Stimulated activated CD4-positive, alpha-beta T cell treated with anti-CD3 and anti-CD28 coated beads, Interleukin-12 subunit alpha, Interleukin-12 subunit beta, amount 100 ng/mL, for 48 hours (primary cell): ENCODE measurements at regions not wholly inside any gene's neighbourhood (a gene's known extent, or its start where the extent isn't known, plus 50 kb on each side); places are given as distances from the start of the nearest gene placed in this dataset.
"Not testable (repeated sequence)": the region's sequence is repeated elsewhere in the genome, so short reads cannot be mapped to it uniquely, and the experiment has no call there.

ENCODE experiments used
- DNase-seq, 3 donors: peaks; one replicate each; pipeline ENCODE4 v3.0.0-alpha.2; 2020; ENCODE audit warnings: low read depth in 2 of 3, low spot score in 1 of 3

DNA sequence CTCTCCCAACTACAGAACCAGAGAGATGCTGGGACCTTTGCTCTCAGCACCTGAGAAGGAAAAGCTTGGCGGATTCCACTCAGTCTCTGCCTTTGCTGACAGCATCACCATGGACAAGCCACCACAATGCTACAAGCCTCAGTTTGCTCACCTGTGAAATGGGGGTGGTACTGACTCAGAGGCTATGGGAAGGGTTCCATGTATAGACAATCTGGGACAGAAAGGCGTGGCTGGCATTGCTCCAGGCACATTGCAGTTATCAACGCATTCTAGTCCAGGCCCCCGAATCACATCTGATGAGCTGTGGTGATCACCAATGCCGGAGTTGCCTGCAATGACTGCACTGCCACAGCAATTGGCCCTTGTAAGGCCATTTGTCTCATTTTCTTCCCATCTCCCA, 72.6 kb downstream of the ISX start:
- DNase-seq, result no peak

DNA sequence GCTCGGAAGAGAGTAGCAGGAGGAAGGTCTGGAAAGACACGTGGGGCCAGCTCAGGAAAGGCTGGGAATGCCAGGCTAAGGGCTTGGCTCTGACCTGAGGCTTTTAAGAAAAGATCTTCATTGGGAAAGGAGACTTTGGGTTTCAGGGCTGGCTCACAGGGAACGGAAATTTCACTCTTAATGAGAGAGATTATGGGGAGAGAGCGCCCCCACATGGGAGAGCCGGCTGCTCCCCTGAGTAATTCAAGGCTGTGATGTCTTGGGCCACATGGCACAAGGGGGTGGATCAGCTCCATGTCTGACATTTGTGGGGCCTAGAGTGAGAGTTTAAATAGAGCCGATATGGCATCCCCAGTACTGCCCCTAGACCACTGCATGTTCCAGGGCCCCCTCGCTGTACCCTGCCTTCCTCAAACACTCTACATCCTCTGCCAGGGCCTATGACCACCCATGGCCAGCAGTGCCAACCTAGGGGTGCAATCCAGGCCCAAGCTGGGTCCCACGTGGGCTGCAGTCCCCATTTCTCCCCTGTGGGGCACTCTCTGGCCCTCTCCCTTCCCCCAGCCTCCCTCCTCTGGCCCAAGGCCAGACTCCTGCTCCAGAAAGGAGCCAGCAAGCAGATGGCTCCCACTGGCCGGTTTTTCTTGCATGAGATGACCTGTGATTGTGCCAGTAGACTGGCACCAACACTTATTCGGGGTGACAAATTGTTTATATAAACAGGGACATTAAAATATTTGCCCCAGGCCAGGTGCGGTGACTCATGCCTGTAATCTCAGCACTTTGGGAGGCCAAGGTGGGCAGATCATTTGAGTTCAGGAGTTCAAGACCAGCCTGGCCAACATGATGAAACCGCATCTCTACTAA, 75.2 kb downstream of the ISX start:
- DNase-seq, result no peak

DNA sequence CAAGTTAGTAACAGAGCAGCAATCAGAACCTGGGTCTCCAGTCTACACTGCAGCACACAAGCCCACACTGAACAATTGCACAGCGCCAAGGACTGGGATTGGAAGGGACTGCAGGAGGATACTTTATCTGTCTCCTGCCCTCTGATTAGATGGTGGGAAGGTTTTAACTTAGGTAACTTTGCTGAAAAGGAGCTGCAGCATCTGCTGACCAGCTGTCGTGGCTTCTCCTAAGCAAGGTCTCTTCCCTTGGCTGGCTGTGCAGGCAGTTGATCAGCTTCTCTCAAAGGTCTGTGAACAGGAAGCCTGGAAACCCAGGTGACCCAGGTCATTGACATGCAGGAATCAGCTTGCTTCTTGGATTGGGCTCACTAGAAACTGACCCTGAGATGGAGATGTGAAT, 82.4 kb downstream of the ISX start:
- no peak for DNase-seq

DNA sequence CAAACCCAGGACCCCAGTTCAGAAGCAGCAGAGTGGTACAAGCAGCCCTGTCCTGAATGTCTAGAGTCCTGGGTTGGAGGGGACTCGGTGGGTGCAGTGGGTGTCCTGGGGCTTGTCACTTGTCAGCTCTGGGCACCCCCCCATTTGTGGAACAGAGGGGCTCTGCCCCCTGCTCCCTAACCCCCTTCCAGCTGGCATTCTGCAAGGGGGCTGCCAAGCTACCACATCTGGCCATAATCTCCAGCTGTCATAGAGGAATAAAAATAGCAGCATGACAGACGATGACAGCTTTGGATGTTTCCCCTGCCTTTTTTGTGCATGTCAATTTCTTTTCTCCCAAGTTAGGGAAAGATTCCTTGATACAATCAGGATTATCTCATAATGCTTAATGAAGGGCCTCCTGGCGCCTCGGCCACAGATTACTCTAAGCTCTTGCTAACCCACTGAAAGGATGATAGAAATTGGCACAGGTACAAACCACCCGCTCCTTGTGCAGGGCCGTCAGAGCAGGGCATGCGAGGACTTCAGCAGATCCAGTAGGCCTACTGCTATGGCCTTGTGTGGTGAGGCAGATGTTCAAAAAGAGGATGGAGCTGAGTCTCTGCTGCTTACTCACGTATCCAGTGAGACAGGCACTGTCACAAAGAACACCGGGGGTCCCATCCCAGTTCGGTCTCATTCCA, 83.0 kb downstream of the ISX start:
- no peak for DNase-seq

DNA sequence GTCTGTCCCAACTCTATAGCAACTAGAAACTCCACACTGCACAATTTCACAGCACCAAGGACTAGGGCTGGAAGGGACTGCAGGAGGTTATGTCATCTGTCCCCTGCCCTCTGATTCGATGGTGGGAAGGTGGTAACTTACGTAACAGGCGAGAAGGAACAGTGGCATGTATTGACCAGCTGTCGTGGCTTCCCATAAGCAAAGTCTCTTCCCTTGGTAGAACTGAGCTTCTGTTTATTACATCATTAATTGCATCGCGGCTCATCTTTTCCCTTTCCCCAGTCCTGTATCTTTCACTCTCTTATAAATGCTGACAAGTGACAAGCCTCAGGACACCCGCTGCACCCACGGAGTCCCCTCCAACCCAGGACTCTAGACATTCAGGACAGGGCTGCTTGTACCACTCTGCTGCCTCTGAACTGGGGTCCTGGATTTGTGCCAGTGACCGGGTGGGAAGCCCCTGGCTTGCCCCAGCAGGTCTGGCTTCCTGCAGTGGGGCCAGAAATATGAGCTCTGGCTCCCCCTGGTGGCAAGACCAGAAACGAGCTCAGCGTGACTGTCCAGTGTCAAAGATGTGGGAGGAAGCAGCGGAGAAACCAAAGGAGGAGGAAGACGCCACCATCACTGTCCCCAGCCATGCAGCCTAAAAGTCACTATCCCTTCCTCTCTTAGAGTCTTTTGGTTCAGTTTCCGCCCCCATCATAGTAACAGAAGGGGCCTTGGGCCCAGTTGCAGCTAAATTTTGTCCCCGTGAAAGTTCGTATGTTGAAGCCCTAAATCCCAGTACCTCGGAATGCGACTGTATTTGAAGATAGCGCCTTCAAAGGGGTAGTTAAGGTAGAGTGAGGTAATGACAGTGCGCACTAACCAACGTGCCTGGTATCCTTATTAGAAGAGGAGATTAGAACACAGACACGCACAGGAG, 84.5 kb downstream of the ISX start:
- peak; percentile 34 to 72 (median 39) for DNase-seq

DNA sequence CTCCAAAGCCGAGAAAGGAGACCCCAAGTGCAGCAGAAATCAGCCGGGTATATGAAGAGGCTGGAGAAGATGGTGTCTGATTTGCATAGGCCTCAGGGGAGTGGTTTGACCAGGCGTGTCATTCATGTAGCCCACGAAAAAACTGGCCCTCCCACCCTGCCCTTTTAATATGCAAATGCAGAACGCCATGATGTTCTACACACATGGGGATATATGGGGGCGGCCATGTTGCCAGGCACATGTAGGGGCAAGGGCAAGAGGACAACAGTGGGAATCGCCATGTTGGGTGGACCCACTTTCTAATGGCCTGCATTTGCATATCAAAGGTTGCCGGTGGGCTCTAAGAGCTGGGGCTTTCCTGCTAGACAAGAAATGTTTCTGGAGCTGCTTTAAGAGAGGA, 86.4 kb downstream of the ISX start:
- DNase-seq, result no peak

DNA sequence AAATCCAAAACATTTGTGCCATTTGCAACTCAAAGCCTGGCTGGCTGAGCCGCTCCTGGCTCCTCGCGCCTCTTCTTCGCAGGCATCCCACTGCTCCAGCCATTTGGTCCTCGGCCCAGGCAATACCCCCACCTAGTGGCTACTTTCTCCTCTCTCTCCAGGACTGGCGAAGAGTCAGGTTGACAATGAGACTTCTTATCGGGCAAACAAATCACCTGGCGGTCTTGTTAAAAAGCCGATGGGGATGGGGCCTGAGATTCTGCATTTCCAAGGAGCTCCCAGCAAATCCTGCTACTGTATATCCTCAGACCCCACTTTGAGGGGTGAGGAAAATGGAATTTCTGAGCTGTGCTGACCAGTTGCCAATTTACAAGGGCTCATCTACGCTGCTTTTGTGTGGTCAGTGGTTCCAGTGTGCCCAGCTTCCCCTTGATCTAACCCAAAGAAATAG, 89.0 kb downstream of the ISX start:
- DNase-seq, result peak in 1 of 3 donors; percentile 18

DNA sequence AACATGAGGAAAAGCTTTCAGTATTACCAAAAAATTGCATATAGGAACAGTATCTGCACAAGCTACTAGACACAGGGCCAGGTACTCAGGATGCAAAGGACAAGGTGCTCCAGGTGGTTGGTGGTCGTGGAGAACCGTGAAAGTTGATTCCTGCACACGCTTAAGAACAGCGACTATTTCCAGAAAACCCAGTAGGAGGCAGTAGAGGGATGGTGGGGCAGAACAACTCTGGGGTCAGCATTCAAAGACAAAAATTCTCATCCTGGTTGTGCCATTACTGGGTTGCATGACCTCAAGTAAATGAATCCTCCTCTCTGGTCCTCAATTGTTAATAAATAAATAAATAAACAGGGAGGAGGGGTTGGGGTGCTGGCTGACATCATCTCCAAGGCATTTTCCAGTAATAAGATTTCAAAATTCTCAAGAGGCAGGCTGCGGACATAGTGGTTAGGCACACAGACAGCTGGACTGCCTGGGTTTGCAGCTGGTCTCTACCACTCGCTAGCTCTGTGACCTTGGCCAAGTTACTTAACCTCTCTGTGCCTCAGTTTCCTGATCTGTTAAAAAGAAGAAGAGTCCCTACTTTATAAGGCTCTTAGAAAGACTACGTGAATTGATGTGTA, 89.6 kb downstream of the ISX start:
- no peak for DNase-seq

DNA sequence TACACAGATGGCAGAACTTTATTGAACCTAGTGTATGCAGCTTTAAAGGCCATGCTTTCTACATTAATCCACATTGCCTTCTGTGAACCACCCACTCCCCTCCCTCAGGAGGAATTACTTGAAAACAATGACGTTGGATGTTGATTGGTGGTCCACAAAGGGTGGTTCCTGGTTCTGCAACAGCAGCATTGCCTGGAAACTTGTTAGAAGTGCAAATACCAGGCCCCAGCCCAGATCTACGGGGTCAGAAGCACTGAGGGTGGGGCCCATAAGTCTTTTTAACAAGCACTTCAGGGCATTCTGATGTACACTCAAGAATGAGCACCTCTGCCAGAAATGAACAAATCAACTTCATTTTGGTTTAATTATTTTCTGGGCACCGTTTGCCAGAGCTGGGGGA, 91.0 kb downstream of the ISX start:
- DNase-seq, result no peak

DNA sequence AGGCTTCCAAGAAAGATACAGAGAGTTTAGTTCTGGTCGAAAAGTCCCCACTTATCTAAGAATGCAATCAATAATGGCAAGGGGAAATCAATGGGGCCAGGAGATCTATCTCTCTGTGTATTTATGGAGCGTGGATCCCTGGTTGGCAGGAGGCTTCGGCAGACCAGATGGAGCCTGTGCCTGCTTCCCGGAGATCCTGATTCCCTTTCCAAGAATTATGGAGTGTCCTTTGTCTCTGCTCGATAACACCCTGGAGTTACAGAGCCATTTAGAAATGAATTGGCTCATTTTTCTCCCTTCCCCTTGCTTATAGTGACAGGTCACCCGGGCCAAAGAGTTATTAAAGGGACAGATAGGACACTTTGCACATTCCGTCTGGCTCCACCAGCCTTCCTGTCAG, 92.4 kb downstream of the ISX start:
- DNase-seq, result no peak

DNA sequence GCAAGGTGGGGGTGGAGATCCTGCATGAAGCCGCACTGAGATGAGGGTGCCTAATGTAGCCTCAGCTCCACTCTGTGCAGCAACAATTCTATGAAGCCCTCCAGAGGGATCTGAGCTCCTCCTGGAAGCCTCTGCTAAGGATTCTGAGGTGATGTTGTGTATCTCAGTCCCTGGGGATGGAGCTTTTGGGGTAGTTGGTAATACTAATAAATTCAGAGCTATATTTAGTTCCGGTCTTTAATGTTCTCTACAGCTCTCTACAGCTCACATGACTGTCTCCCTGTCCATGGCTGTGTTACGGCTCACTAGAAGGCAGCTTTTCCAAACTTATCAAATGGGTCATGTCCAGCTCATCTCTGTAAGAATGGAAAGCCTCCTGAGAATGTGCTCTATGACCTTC, 93.4 kb downstream of the ISX start:
- DNase-seq, result no peak

DNA sequence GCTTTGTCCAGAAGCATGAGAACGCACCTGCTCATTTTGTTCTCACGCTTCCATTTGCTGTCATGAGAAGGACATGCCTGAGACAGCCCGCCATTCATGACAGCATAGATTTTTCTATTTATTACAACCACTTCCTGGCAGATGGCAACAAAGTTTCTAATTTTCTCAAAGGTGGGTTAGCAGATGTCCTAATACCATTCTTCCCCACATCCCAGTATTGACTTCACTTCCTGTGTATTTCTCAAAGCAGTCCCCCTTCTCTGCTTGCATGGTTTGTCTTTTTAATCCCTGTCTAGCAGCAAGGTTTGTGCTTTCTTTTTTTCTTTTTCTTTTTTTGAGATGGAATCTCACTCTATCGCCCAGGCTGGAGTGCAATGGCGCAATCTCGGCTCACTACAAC, 94.3 kb downstream of the ISX start:
- DNase-seq, result no peak

DNA sequence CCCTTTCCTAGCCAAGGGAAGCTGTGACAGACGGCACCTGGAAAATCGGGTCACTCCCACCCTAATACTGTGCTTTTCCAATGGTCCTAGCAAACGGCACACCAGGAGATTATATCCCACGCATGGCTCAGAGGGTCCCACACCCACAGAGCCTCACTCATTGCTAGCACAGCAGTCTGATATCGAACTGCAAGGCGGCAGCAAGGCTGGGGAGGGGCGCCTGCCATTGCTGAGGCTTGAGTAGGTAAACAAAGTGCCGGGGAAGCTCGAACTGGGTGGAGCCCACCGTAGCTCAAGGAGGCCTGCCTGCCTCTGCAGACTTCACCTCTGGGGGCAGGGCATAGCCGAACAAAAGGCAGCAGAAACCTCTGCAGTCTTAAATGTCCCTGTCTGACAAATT, 91.4 kb upstream of the HMGXB4 start:
- DNase-seq, result not testable (repeated sequence)

DNA sequence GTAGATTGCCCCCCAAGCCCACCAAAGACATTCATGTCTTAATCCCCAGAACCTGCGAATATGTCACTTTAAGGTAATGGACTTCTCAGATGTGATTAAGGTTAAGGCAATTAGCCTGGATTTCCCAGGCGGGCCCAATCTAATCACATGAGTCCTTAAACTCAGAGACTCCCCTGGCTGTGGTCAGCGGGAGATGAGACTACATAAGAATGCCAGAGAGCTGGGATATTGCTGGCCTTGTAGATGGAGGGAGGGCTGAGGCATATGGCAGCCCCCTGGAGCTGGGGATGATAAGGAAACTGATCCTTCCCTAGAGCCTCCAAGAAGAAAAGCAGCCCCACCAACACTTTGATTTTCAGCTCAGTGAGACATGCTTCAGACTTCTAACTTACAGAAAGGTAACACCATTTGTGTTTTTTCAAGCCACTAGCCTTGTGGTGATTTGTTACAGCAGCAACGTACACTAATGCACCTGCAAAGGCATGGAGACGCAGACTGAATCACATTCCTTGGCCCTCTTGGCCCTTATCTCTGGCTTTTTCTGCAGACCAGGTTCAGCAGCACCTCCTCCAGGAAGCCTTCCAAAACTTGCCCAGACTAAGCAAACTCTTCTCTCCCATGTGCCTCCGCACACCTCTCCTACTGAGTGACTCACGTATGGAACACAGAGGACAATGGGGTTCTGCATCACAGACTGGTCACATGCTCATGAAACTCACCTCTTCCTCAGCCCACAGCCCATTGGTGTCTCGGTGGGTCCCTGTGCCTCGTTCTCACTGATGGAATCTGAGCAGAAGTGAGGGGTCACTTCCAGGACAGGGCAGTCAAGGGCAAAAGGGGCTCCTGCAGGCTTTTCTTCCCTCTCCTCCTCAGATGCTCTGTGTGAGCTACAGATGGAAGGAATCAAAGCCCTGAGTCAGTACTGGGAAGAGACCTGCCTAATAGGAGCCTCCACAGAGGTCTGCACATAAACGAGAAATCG, 86.3 kb upstream of the HMGXB4 start:
- DNase-seq, result no peak

DNA sequence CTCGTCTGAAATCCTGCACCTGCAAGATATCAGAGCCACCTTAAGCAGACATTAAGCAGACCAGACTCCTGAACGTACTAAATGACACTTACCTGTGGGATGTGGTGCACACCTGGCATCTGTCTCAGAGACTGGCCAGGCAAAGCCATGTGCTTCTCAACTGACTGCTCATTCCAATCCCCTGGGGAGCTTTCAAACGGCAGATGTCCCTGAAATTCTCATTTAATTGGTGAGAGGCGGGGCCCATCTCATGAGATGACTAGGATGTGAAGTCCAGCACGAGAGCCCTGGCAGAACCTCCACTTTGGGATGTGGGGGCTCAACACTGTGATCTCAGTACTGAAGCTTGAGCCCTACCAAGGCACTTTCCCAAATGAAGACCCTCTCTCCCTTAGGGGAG, 84.9 kb upstream of the HMGXB4 start:
- no peak for DNase-seq

DNA sequence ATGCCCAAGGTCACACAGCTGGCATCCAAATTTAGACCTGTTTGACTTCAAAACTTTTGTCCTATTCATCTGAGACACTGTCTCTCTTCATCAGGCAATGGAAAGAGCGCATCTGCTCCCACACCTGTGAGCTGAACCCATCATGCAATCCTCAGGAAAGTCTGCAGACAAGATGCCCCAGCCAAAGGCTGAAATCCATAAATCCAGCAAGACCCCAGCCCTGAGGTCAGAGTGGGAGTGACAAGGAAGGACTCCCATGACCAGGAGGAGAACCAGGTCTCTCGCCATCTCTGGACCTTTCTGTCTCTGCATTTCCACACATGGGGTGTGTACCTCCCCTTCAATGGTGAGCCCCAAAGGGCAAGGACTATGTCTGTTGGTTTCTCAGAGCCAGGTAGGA, 83.6 kb upstream of the HMGXB4 start:
- no peak for DNase-seq

DNA sequence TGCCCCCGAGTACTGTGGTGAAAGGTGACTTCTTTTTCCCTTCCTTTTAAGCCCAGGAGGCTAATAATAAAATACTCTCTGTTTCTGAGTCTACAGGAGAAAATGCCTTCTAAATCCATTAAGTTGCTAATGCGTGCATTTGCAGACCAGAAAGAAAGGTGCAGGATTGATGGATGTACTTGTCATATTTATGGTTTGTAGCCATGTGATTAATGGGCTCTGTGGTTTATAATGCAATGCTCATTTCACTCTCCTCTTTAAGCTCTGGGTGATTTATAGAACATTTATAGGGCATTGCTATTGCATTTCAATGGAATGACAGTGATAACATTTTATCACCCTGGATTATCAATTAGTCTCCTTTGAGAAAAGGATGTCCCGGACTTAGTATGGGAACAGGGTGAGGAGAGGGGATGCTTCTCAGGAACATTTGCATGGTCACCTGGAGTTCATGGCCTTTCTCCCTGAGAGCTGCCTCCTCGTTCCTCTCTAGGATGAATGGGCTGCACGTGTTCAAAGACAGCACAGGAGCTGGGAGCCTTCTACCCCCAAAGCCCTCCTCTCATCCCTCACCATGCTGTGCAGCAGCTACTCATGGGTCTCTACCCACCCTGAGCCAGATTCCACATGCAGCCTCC, 82.8 kb upstream of the HMGXB4 start:
- no peak for DNase-seq

DNA sequence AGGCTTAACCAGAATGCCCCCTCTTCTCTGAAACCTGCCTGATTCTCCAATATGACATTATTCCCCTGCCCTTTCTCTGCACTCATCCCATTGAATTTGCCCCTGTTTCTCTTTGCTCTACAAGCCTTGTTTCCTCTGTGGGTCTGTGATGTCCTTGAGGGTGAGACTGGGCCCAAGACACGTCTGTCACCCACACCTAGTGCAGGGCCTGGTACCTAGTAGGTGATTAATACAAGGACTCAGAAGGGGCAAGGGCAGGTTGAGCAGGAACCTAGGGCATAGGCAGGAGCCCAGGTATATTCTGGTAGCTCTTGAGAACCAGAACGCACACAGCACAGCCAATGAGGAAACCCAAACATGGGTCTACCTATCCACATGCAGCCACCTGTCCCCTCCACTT, 81.9 kb upstream of the HMGXB4 start:
- DNase-seq, result no peak

DNA sequence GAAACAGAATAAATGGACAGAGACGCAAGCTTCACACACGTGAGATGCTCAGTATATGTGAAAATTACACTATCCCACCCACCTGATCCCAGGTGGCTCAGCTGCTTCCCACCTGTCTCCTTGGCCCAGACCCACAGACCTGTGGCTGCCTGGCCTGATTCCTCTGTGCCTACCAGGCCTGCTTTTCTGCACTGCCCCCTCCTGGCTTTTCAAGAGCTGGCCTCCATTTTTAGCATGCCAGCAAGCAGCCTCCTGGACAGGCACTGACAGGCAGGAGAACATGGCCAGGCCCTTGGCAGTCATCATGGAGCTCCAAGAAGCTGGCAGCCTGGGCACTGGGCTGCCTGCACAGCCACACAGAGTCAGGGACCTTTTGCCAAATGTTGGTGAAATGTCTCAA, 79.5 kb upstream of the HMGXB4 start:
- DNase-seq, result no peak
